Neural progenitor cell (in vitro differentiated cells): ENCODE measurements at regions not wholly inside any gene's neighbourhood (a gene's known extent, or its start where the extent isn't known, plus 50 kb on each side); places are given as distances from the start of the nearest gene placed in this dataset.

Experiments used
- DNase-seq: peaks from one replicate; pipeline ENCODE4 v3.0.0-alpha.2; 2016; ENCODE audit warnings: low spot score
- H2AFZ ChIP-seq: fragments of 200-600 bp; sonication (generic); replicated peaks from 2 replicates; pipeline ENCODE4 v1.6.1; 2016; ENCODE audit warnings: antibody characterized with exemption
- H3F3A ChIP-seq: fragments of 200-600 bp; sonication (generic); 2 replicates; pipeline ENCODE4 v1.6.1; 2016; ENCODE audit warnings: antibody characterized with exemption, low read depth
- H3K27ac ChIP-seq: fragments of 200-600 bp; sonication (generic); 2 replicates; pipeline ENCODE4 v1.5.1; 2016; ENCODE audit warnings: mild to moderate bottlenecking
- H3K27me3 ChIP-seq: fragments of 200-600 bp; sonication (generic); 2 replicates; pipeline ENCODE4 v1.6.1; 2016; ENCODE audit warnings: mild to moderate bottlenecking, moderate library complexity
- H3K36me3 ChIP-seq: fragments of 200-600 bp; sonication (generic); 2 replicates; pipeline ENCODE4 v1.5.1; 2016
- H3K4me1 ChIP-seq: fragments of 200-600 bp; sonication (generic); 2 replicates; pipeline ENCODE4 v1.6.1; 2016; ENCODE audit warnings: mixed run types
- H3K4me2 ChIP-seq: fragments of 200-600 bp; sonication (generic); 2 replicates; pipeline ENCODE4 v1.6.1; 2016
- H3K4me3 ChIP-seq: fragments of 200-600 bp; sonication (generic); 2 replicates; pipeline ENCODE4 v1.5.1; 2016
- H3K79me2 ChIP-seq: fragments of 200-600 bp; sonication (generic); 2 replicates; pipeline ENCODE4 v1.6.1; 2016; ENCODE audit warnings: low read depth
- H3K9ac ChIP-seq: fragments of 200-600 bp; sonication (generic); 2 replicates; pipeline ENCODE4 v1.6.1; 2016
- H3K9me3 ChIP-seq: fragments of 200-600 bp; sonication (generic); 2 replicates; pipeline ENCODE4 v1.5.1; 2016; ENCODE audit warnings: low read depth
- H4K20me1 ChIP-seq: fragments of 200-600 bp; sonication (generic); 2 replicates; pipeline ENCODE4 v1.6.1; 2016; ENCODE audit warnings: low read depth
- H3K27ac Mint-ChIP-seq: 3 replicates; pipeline ENCODE4 v1.8.0; 2021; ENCODE audit warnings: mixed read lengths
- H3K27me3 Mint-ChIP-seq: 2 replicates; pipeline ENCODE4 v1.8.0; 2022; ENCODE audit warnings: low read depth, mild to moderate bottlenecking, inconsistent platforms, moderate library complexity, mixed read lengths; ENCODE audit not compliant: insufficient read depth
- H3K36me3 Mint-ChIP-seq: 3 replicates; pipeline ENCODE4 v1.8.0; 2021; ENCODE audit warnings: mixed read lengths
- H3K4me1 Mint-ChIP-seq: 3 replicates; pipeline ENCODE4 v1.8.0; 2021; ENCODE audit warnings: mixed read lengths
- H3K4me3 Mint-ChIP-seq: 3 replicates; pipeline ENCODE4 v1.8.0; 2021; ENCODE audit warnings: mild to moderate bottlenecking, moderate library complexity, mixed read lengths
- H3K9me3 Mint-ChIP-seq: 3 replicates; pipeline ENCODE4 v1.8.0; 2020; ENCODE audit warnings: mixed read lengths
- EZH2 ChIP-seq: fragments of 200-600 bp; sonication (generic); IDR thresholded peaks from 2 replicates; pipeline ENCODE4 v1.6.1; 2017; ENCODE audit warnings: antibody characterized with exemption, mild to moderate bottlenecking, moderate library complexity
- EZH2phosphoT487 ChIP-seq: fragments of 200-600 bp; sonication (generic); IDR thresholded peaks from 2 replicates; pipeline ENCODE4 v1.6.1; 2017; ENCODE audit warnings: antibody characterized with exemption
- TF ChIP-seq, protein P1 (sequence below): fragments of 200-600 bp; sonication (generic); IDR thresholded peaks from 2 replicates; pipeline ENCODE4 v1.5.1; 2017; ENCODE audit warnings: antibody characterized with exemption, mild to moderate bottlenecking

DNA sequence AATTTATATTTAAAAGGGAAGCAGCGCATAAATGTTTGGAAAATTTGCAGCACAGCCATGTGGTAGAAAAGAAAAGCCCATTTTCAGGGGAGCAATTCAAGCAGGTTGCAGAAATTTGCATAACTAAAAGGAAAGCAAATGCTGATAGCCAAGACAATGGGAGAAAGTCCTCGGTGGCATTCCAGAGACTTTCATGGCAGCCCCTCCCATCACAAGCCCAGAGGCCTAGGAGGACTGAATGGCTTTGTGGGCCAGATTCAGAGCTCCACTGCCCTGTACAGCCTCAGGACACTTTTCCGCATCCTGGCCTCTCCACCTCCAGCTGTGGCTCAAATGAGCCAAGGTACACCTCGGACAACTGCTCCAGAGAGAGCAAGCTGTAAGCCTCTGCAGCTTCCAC lies 462.9 kb downstream of the CDK5RAP2 start:
- Histone ChIP-seq H3K79me2 (no peaks in the 10 kb centered on the region), H3K4me1 (no peaks in the 10 kb centered on the region), H3F3A (no peaks in the 10 kb centered on the region), H3K9ac (no peak overlapping the region), H3K9me3 (no peaks in the 10 kb centered on the region), H3K4me2 (no peak overlapping the region), H3K4me3 (no peak overlapping the region), H2AFZ (no peak overlapping the region), H3K36me3 (no peaks in the 10 kb centered on the region), H3K27me3 (no peaks in the 10 kb centered on the region), H4K20me1 (no peaks in the 10 kb centered on the region), H3K27ac (no peak overlapping the region)
- no peaks in the 10 kb centered on the region for H3K4me1 Mint-ChIP-seq
- no peaks in the 10 kb centered on the region for H3K36me3 Mint-ChIP-seq
- no peak for TF ChIP-seq EZH2
- TF ChIP-seq EZH2phosphoT487, result no peak
- TF ChIP-seq, protein P1, sequence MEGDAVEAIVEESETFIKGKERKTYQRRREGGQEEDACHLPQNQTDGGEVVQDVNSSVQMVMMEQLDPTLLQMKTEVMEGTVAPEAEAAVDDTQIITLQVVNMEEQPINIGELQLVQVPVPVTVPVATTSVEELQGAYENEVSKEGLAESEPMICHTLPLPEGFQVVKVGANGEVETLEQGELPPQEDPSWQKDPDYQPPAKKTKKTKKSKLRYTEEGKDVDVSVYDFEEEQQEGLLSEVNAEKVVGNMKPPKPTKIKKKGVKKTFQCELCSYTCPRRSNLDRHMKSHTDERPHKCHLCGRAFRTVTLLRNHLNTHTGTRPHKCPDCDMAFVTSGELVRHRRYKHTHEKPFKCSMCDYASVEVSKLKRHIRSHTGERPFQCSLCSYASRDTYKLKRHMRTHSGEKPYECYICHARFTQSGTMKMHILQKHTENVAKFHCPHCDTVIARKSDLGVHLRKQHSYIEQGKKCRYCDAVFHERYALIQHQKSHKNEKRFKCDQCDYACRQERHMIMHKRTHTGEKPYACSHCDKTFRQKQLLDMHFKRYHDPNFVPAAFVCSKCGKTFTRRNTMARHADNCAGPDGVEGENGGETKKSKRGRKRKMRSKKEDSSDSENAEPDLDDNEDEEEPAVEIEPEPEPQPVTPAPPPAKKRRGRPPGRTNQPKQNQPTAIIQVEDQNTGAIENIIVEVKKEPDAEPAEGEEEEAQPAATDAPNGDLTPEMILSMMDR, result no peak
- DNase-seq, result no peak
- H3K27ac Mint-ChIP-seq, result no peak overlapping the region
- peaks cover 8% of the 10 kb centered on the region for H3K9me3 Mint-ChIP-seq
- no peak overlapping the region for H3K4me3 Mint-ChIP-seq
- peaks cover 5% of the 10 kb centered on the region for H3K27me3 Mint-ChIP-seq

DNA sequence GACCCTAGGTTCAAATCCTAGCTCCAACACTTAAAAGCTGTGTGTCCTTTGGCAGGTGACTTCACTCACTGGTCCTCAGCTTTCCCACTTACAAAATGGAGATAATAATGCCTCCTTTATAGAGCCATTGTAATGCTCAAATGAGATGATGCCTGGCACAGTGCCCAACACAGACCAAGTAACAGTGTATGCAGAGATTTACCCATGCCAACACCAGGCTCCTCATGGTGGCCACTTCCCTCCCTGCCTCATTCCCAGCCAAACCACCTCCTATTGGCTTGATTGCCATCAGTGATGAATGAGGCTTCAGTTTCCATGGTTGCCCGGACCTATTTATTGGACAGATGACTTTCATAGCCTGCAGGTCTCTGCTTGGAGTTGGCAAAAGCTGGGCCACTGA lies 469.4 kb downstream of the CDK5RAP2 start:
- H4K20me1 ChIP-seq, result no peaks in the 10 kb centered on the region
- peaks cover 2% of the 10 kb centered on the region for H3K27me3 Mint-ChIP-seq
- H3K9me3 Mint-ChIP-seq, result no peaks in the 10 kb centered on the region
- no peak overlapping the region for H2AFZ ChIP-seq
- TF ChIP-seq EZH2, result no peak
- no peak for TF ChIP-seq EZH2phosphoT487
- TF ChIP-seq, protein P1, result no peak
- H3K27ac ChIP-seq, result no peak overlapping the region
- H3K27ac Mint-ChIP-seq, result no peak overlapping the region
- no peaks in the 10 kb centered on the region for H3K9me3 ChIP-seq
- H3K4me3 ChIP-seq, result no peak overlapping the region
- H3K4me1 ChIP-seq, result no peaks in the 10 kb centered on the region
- H3K4me1 Mint-ChIP-seq, result peaks cover 2% of the 10 kb centered on the region
- H3F3A ChIP-seq, result no peaks in the 10 kb centered on the region
- no peaks in the 10 kb centered on the region for H3K27me3 ChIP-seq
- H3K79me2 ChIP-seq, result no peaks in the 10 kb centered on the region
- H3K4me3 Mint-ChIP-seq, result no peak overlapping the region
- H3K36me3 ChIP-seq, result no peaks in the 10 kb centered on the region
- DNase-seq, result no peak
- no peaks in the 10 kb centered on the region for H3K36me3 Mint-ChIP-seq
- H3K9ac ChIP-seq, result no peak overlapping the region
- no peak overlapping the region for H3K4me2 ChIP-seq

DNA sequence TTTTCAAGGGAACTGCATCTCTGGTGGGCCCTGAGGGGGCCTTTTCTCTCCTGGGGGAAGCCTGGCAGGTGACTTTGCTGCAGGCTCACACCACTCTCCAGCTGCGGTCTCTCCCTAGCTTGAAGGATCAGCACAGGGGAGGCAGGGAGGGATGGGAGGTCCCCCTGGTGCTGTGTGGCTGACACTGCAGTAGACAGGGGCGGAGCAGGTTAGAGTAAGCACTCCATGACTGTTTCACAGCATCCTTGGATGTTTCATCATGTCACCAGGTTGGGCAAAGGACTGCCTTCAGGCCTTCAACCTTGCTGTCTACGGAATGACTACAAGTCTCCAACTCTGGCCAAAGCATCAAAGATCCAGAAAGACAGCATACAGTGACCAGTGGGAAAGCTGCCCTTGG lies 470.7 kb downstream of the CDK5RAP2 start:
- H3K27me3 Mint-ChIP-seq, result peaks cover 2% of the 10 kb centered on the region
- Histone ChIP-seq H3K4me2 (no peak overlapping the region), H3F3A (no peaks in the 10 kb centered on the region), H3K79me2 (no peaks in the 10 kb centered on the region), H3K4me1 (no peaks in the 10 kb centered on the region), H2AFZ (no peak overlapping the region), H4K20me1 (no peaks in the 10 kb centered on the region), H3K36me3 (no peaks in the 10 kb centered on the region), H3K9me3 (no peaks in the 10 kb centered on the region), H3K27ac (no peak overlapping the region), H3K4me3 (no peak overlapping the region), H3K9ac (no peak overlapping the region), H3K27me3 (no peaks in the 10 kb centered on the region)
- no peak overlapping the region for H3K27ac Mint-ChIP-seq
- TF ChIP-seq EZH2phosphoT487 (no peak), EZH2 (no peak)
- TF ChIP-seq, protein P1, result peak; percentile 68
- H3K4me1 Mint-ChIP-seq, result peaks cover 2% of the 10 kb centered on the region
- no peaks in the 10 kb centered on the region for H3K9me3 Mint-ChIP-seq
- no peaks in the 10 kb centered on the region for H3K36me3 Mint-ChIP-seq
- no peak overlapping the region for H3K4me3 Mint-ChIP-seq
- peak; percentile 74 for DNase-seq

DNA sequence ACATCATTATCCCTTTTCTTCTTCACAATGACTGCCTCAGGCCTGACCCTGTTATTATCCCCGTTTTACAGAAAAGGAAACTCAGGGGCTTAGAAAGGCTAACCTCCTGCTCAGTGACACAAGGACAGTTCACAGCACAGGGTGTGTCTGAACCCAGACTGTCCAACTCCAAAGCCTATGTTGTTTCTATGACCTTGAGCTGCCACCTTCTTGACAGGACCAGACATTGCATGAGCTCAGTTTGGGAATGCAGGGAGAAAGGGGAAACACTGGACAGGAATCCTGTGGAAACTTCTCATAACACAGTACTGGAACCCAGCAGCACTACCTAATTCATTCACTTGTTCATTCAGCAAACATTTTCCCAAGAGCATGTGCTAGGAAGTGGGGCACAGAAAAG lies 472.8 kb downstream of the CDK5RAP2 start:
- H3K4me1 ChIP-seq, result no peaks in the 10 kb centered on the region
- no peak overlapping the region for H3K27ac ChIP-seq
- peaks cover 2% of the 10 kb centered on the region for H3K4me1 Mint-ChIP-seq
- no peak overlapping the region for H3K9ac ChIP-seq
- no peaks in the 10 kb centered on the region for H3F3A ChIP-seq
- TF ChIP-seq EZH2phosphoT487 (no peak), EZH2 (no peak)
- TF ChIP-seq, protein P1, result no peak
- H3K9me3 ChIP-seq, result no peaks in the 10 kb centered on the region
- H3K27me3 Mint-ChIP-seq, result peaks cover 2% of the 10 kb centered on the region
- H3K36me3 ChIP-seq, result no peaks in the 10 kb centered on the region
- H3K9me3 Mint-ChIP-seq, result no peaks in the 10 kb centered on the region
- H3K4me3 ChIP-seq, result no peak overlapping the region
- H3K36me3 Mint-ChIP-seq, result no peaks in the 10 kb centered on the region
- no peak overlapping the region for H3K27ac Mint-ChIP-seq
- no peaks in the 10 kb centered on the region for H3K79me2 ChIP-seq
- DNase-seq, result no peak
- no peak overlapping the region for H3K4me3 Mint-ChIP-seq
- no peak overlapping the region for H3K4me2 ChIP-seq
- H3K27me3 ChIP-seq, result no peaks in the 10 kb centered on the region
- H4K20me1 ChIP-seq, result no peaks in the 10 kb centered on the region
- no peak overlapping the region for H2AFZ ChIP-seq
